Activated CD4-positive, alpha-beta T cell treated with anti-CD3 and anti-CD28 coated beads for 4 hours (primary cell): ENCODE measurements at regions not wholly inside any gene's neighbourhood (a gene's known extent, or its start where the extent isn't known, plus 50 kb on each side); places are given as distances from the start of the nearest gene placed in this dataset.

Source experiments
- DNase-seq, 2 donors: peaks; one replicate each; pipeline ENCODE4 v3.0.0-alpha.2; 2020

GRCh38 chr2:235170536-235171521 is 219.0 kb downstream of the SH3BP4 start:
- no peak for DNase-seq

GRCh38 chr2:235171550-235172031 is 219.8 kb downstream of the SH3BP4 start:
- DNase-seq: no peak

- DNase-seq: no peak
These were observed 228.8 kb downstream of the SH3BP4 start for GRCh38 chr2:235180642-235181041.

- DNase-seq: no peak
These were observed 232.0 kb downstream of the SH3BP4 start for GRCh38 chr2:235183786-235184185.

- no peak for DNase-seq
These were observed 236.0 kb downstream of the SH3BP4 start for GRCh38 chr2:235187806-235188205.

GRCh38 chr2:235191486-235191885 is 239.7 kb downstream of the SH3BP4 start:
- DNase-seq: no peak

GRCh38 chr2:235191978-235192377 is 240.2 kb downstream of the SH3BP4 start:
- no peak for DNase-seq

GRCh38 chr2:235194351-235194750 is 242.5 kb downstream of the SH3BP4 start:
- no peak for DNase-seq

- no peak for DNase-seq
These were observed 243.0 kb downstream of the SH3BP4 start for GRCh38 chr2:235194836-235195235.

- no peak for DNase-seq
These were observed 244.1 kb downstream of the SH3BP4 start for GRCh38 chr2:235195921-235196320.

- DNase-seq: no peak
These were observed 247.3 kb downstream of the SH3BP4 start for GRCh38 chr2:235199128-235199527.

GRCh38 chr2:235200216-235200615 is 248.4 kb downstream of the SH3BP4 start:
- DNase-seq: no peak

GRCh38 chr2:235201756-235202155 is 249.9 kb downstream of the SH3BP4 start:
- no peak for DNase-seq

GRCh38 chr2:235204948-235205347 is 253.1 kb downstream of the SH3BP4 start:
- no peak for DNase-seq

- no peak for DNase-seq
These were observed 254.6 kb downstream of the SH3BP4 start for GRCh38 chr2:235206399-235206798.

GRCh38 chr2:235206980-235207579 is 255.3 kb downstream of the SH3BP4 start:
- DNase-seq: no peak

- no peak for DNase-seq
These were observed 259.2 kb downstream of the SH3BP4 start for GRCh38 chr2:235211056-235211455.

- no peak for DNase-seq
These were observed 260.8 kb downstream of the SH3BP4 start for GRCh38 chr2:235212501-235213158.

GRCh38 chr2:235215248-235215647 is 263.4 kb downstream of the SH3BP4 start:
- DNase-seq: no peak

- DNase-seq: no peak
These were observed 265.1 kb downstream of the SH3BP4 start for GRCh38 chr2:235216901-235217300.

- no peak for DNase-seq
These were observed 266.0 kb downstream of the SH3BP4 start for GRCh38 chr2:235217846-235218245.

- no peak for DNase-seq
These were observed 266.7 kb downstream of the SH3BP4 start for GRCh38 chr2:235218486-235218907.

- no peak for DNase-seq
These were observed 267.2 kb downstream of the SH3BP4 start for GRCh38 chr2:235219048-235219447.
